GM18519 (cell line): ENCODE measurements at regions not wholly inside any gene's neighbourhood (a gene's known extent, or its start where the extent isn't known, plus 50 kb on each side); places are given as distances from the start of the nearest gene placed in this dataset.
"Not testable (repeated sequence)": the region's sequence is repeated elsewhere in the genome, so short reads cannot be mapped to it uniquely, and the experiment has no call there.

Experiments
- ATAC-seq: cut with Tn5 transposase; IDR thresholded peaks from one replicate; pipeline ENCODE4 v1.9.1; 2021; ENCODE audit warnings: mild to moderate bottlenecking, moderate library complexity; ENCODE audit not compliant: unreplicated experiment, low FRiP score

- no peak for ATAC-seq
Measured at GRCh38 chrX:113392355-113392754, 551.7 kb upstream of the AMOT start.

- no peak for ATAC-seq
Measured at GRCh38 chrX:113391875-113392274, 551.2 kb upstream of the AMOT start.

GRCh38 chrX:113390531-113390930 is 549.9 kb upstream of the AMOT start:
- ATAC-seq: no peak

- no peak for ATAC-seq
Measured at GRCh38 chrX:113389846-113390245, 549.2 kb upstream of the AMOT start.

- no peak for ATAC-seq
Measured at GRCh38 chrX:113384628-113385027, 544.0 kb upstream of the AMOT start.

- not testable (repeated sequence) for ATAC-seq
Measured at GRCh38 chrX:113373421-113373820, 532.8 kb upstream of the AMOT start.

GRCh38 chrX:113370006-113370405 is 529.4 kb upstream of the AMOT start:
- ATAC-seq: no peak

- no peak for ATAC-seq
Measured at GRCh38 chrX:113369056-113369455, 528.4 kb upstream of the AMOT start.

GRCh38 chrX:113353134-113353533 is 512.5 kb upstream of the AMOT start:
- ATAC-seq: no peak

GRCh38 chrX:113330416-113330815 is 489.8 kb upstream of the AMOT start:
- no peak for ATAC-seq

- ATAC-seq: no peak
Measured at GRCh38 chrX:113315927-113316326, 475.3 kb upstream of the AMOT start.

- ATAC-seq: no peak
Measured at GRCh38 chrX:113305496-113305895, 464.9 kb upstream of the AMOT start.

GRCh38 chrX:113300580-113300979 is 459.9 kb upstream of the AMOT start:
- ATAC-seq: no peak

- ATAC-seq: no peak
Measured at GRCh38 chrX:113297437-113297836, 456.8 kb upstream of the AMOT start.

- ATAC-seq: no peak
Measured at GRCh38 chrX:113289503-113289902, 448.9 kb upstream of the AMOT start.

GRCh38 chrX:113287761-113288160 is 447.1 kb upstream of the AMOT start:
- ATAC-seq: no peak

- ATAC-seq: no peak
Measured at GRCh38 chrX:113275804-113276203, 435.2 kb upstream of the AMOT start.

GRCh38 chrX:113274791-113275190 is 434.2 kb upstream of the AMOT start:
- ATAC-seq: no peak

- ATAC-seq: no peak
Measured at GRCh38 chrX:113274345-113274744, 433.7 kb upstream of the AMOT start.

GRCh38 chrX:113269203-113269602 is 428.6 kb upstream of the AMOT start:
- ATAC-seq: no peak

GRCh38 chrX:113260474-113260873 is 419.8 kb upstream of the AMOT start:
- ATAC-seq: no peak

GRCh38 chrX:113222305-113222704 is 381.7 kb upstream of the AMOT start:
- ATAC-seq: no peak

- no peak for ATAC-seq
Measured at GRCh38 chrX:113212052-113212451, 371.4 kb upstream of the AMOT start.
